ENCODE measurements at regions not wholly inside any gene's neighbourhood (a gene's known extent, or its start where the extent isn't known, plus 50 kb on each side); places are given as distances from the start of the nearest gene placed in this dataset.

GRCh38 chr6:156334966-156335365, 442.2 kb upstream of the ARID1B start:
- DNase-seq, result no peak
- in situ Hi-C loops (cut with HindIII; ENCODE audit: low pct_ligation_motif_present, low pct_unique_long_range_greater_than_20kb, low sequenced_read_pairs), result no loop called here

- in situ Hi-C loops (cut with HindIII; ENCODE audit: low pct_ligation_motif_present, low pct_unique_long_range_greater_than_20kb, low sequenced_read_pairs), result no loop called here
- DNase-seq, result no peak
These were observed 457.5 kb upstream of the ARID1B start for GRCh38 chr6:156319707-156320106.

GRCh38 chr6:156316583-156317125, 460.5 kb upstream of the ARID1B start:
- in situ Hi-C loops (cut with HindIII; ENCODE audit: low pct_ligation_motif_present, low pct_unique_long_range_greater_than_20kb, low sequenced_read_pairs), result no loop called here
- DNase-seq, result no peak

- no peak for DNase-seq
- in situ Hi-C loops (cut with HindIII; ENCODE audit: low pct_ligation_motif_present, low pct_unique_long_range_greater_than_20kb, low sequenced_read_pairs), result no loop called here
These were observed 462.0 kb upstream of the ARID1B start for GRCh38 chr6:156315146-156315545.

- DNase-seq, result no peak
- in situ Hi-C loops (cut with HindIII; ENCODE audit: low pct_ligation_motif_present, low pct_unique_long_range_greater_than_20kb, low sequenced_read_pairs), result no loop called here
These were observed 464.1 kb upstream of the ARID1B start for GRCh38 chr6:156313037-156313436.

GRCh38 chr6:156311291-156311690, 465.9 kb upstream of the ARID1B start:
- in situ Hi-C loops (cut with HindIII; ENCODE audit: low pct_ligation_motif_present, low pct_unique_long_range_greater_than_20kb, low sequenced_read_pairs), result no loop called here
- DNase-seq, result no peak

- in situ Hi-C loops (cut with HindIII; ENCODE audit: low pct_ligation_motif_present, low pct_unique_long_range_greater_than_20kb, low sequenced_read_pairs), result no loop called here
These were observed 466.5 kb upstream of the ARID1B start for GRCh38 chr6:156310701-156311100.

GRCh38 chr6:156309017-156309416, 468.2 kb upstream of the ARID1B start:
- in situ Hi-C loops (cut with HindIII; ENCODE audit: low pct_ligation_motif_present, low pct_unique_long_range_greater_than_20kb, low sequenced_read_pairs), result no loop called here
- no peak for DNase-seq

More at GRCh38 chr6:156310701-156311100, 466.5 kb upstream of the ARID1B start:
- DNase-seq, result no peak

GRCh38 chr6:156308604-156309003, 468.6 kb upstream of the ARID1B start:
- in situ Hi-C loops (cut with HindIII; ENCODE audit: low pct_ligation_motif_present, low pct_unique_long_range_greater_than_20kb, low sequenced_read_pairs), result no loop called here
- no peak for DNase-seq

- in situ Hi-C loops (cut with HindIII; ENCODE audit: low pct_ligation_motif_present, low pct_unique_long_range_greater_than_20kb, low sequenced_read_pairs), result no loop called here
- DNase-seq, result no peak
These were observed 470.6 kb upstream of the ARID1B start for GRCh38 chr6:156306531-156306930.

GRCh38 chr6:156283091-156283490, 494.1 kb upstream of the ARID1B start:
- no peak for DNase-seq
- in situ Hi-C loops (cut with HindIII; ENCODE audit: low pct_ligation_motif_present, low pct_unique_long_range_greater_than_20kb, low sequenced_read_pairs), result no loop called here

- in situ Hi-C loops (cut with HindIII; ENCODE audit: low pct_ligation_motif_present, low pct_unique_long_range_greater_than_20kb, low sequenced_read_pairs), result no loop called here
- DNase-seq, result no peak
These were observed 495.1 kb upstream of the ARID1B start for GRCh38 chr6:156282087-156282486.

- in situ Hi-C loops (cut with HindIII; ENCODE audit: low pct_ligation_motif_present, low pct_unique_long_range_greater_than_20kb, low sequenced_read_pairs), result no loop called here
- DNase-seq, result no peak
These were observed 495.9 kb upstream of the ARID1B start for GRCh38 chr6:156281266-156281665.

GRCh38 chr6:156280065-156280464, 497.1 kb upstream of the ARID1B start:
- in situ Hi-C loops (cut with HindIII; ENCODE audit: low pct_ligation_motif_present, low pct_unique_long_range_greater_than_20kb, low sequenced_read_pairs), result no loop called here
- no peak for DNase-seq

GRCh38 chr6:156279261-156279969, 497.8 kb upstream of the ARID1B start:
- in situ Hi-C loops (cut with HindIII; ENCODE audit: low pct_ligation_motif_present, low pct_unique_long_range_greater_than_20kb, low sequenced_read_pairs), result no loop called here
- no peak for DNase-seq

GRCh38 chr6:156273065-156273711, 504.0 kb upstream of the ARID1B start:
- in situ Hi-C loops (cut with HindIII; ENCODE audit: low pct_ligation_motif_present, low pct_unique_long_range_greater_than_20kb, low sequenced_read_pairs), result no loop called here
- no peak for DNase-seq

- in situ Hi-C loops (cut with HindIII; ENCODE audit: low pct_ligation_motif_present, low pct_unique_long_range_greater_than_20kb, low sequenced_read_pairs), result no loop called here
- no peak for DNase-seq
These were observed 507.3 kb upstream of the ARID1B start for GRCh38 chr6:156269751-156270369.

- DNase-seq, result no peak
- in situ Hi-C loops (cut with HindIII; ENCODE audit: low pct_ligation_motif_present, low pct_unique_long_range_greater_than_20kb, low sequenced_read_pairs), result no loop called here
These were observed 508.3 kb upstream of the ARID1B start for GRCh38 chr6:156268849-156269248.

GRCh38 chr6:156262014-156262413, 515.2 kb upstream of the ARID1B start:
- no peak for DNase-seq
- in situ Hi-C loops (cut with HindIII; ENCODE audit: low pct_ligation_motif_present, low pct_unique_long_range_greater_than_20kb, low sequenced_read_pairs), result no loop called here

- in situ Hi-C loops (cut with HindIII; ENCODE audit: low pct_ligation_motif_present, low pct_unique_long_range_greater_than_20kb, low sequenced_read_pairs), result no loop called here
These were observed 516.4 kb upstream of the ARID1B start for GRCh38 chr6:156260815-156261214.

More at GRCh38 chr6:156260815-156261214, 516.4 kb upstream of the ARID1B start:
- DNase-seq, result no peak
